HT1080 (cell line): ENCODE measurements at regions not wholly inside any gene's neighbourhood (a gene's known extent, or its start where the extent isn't known, plus 50 kb on each side); places are given as distances from the start of the nearest gene placed in this dataset.
"Not testable (repeated sequence)": the region's sequence is repeated elsewhere in the genome, so short reads cannot be mapped to it uniquely, and the experiment has no call there.

ENCODE experiments used
- DNase-seq: peaks from one replicate; pipeline ENCODE4 v3.0.0-alpha.2; 2015; ENCODE audit warnings: low read depth

- DNase-seq: not testable (repeated sequence)
Measured at GRCh38 chr7:76117306-76117991, 69.5 kb downstream of the MDH2 start.

GRCh38 chr7:76118253-76119036, 70.5 kb downstream of the MDH2 start:
- DNase-seq: peak; percentile 46

- no peak for DNase-seq
Measured at GRCh38 chr7:76121044-76121443, 73.1 kb downstream of the MDH2 start.

GRCh38 chr7:76122516-76123239, 74.8 kb downstream of the MDH2 start:
- DNase-seq: peak; percentile 47

- no peak for DNase-seq
Measured at GRCh38 chr7:76123316-76123715, 75.4 kb downstream of the MDH2 start.

GRCh38 chr7:76125560-76125959, 76.1 kb upstream of the SRRM3 start:
- DNase-seq: no peak

GRCh38 chr7:76126632-76127031, 75.1 kb upstream of the SRRM3 start:
- no peak for DNase-seq

- DNase-seq: no peak
Measured at GRCh38 chr7:76129366-76129765, 72.3 kb upstream of the SRRM3 start.

GRCh38 chr7:76129836-76130235, 71.9 kb upstream of the SRRM3 start:
- DNase-seq: no peak

GRCh38 chr7:76130661-76131060, 71.0 kb upstream of the SRRM3 start:
- DNase-seq: peak; percentile 62

- not testable (repeated sequence) for DNase-seq
Measured at GRCh38 chr7:76131887-76132286, 69.8 kb upstream of the SRRM3 start.

GRCh38 chr7:76133164-76133775, 68.4 kb upstream of the SRRM3 start:
- DNase-seq: no peak

- no peak for DNase-seq
Measured at GRCh38 chr7:76133839-76134238, 67.9 kb upstream of the SRRM3 start.

GRCh38 chr7:76135263-76135662, 66.4 kb upstream of the SRRM3 start:
- DNase-seq: not testable (repeated sequence)

- not testable (repeated sequence) for DNase-seq
Measured at GRCh38 chr7:76138577-76139313, 63.0 kb upstream of the SRRM3 start.

GRCh38 chr7:76139670-76140069, 62.0 kb upstream of the SRRM3 start:
- DNase-seq: no peak

GRCh38 chr7:76140259-76140658, 61.4 kb upstream of the SRRM3 start:
- DNase-seq: not testable (repeated sequence)

- no peak for DNase-seq
Measured at GRCh38 chr7:76142861-76143260, 58.8 kb upstream of the SRRM3 start.

- not testable (repeated sequence) for DNase-seq
Measured at GRCh38 chr7:76144664-76145270, 56.9 kb upstream of the SRRM3 start.

GRCh38 chr7:76146374-76146773, 55.3 kb upstream of the SRRM3 start:
- DNase-seq: no peak

GRCh38 chr7:76148947-76149346, 52.7 kb upstream of the SRRM3 start:
- DNase-seq: not testable (repeated sequence)
